Coronary artery (tissue), 2 donors: ENCODE measurements at regions not wholly inside any gene's neighbourhood (a gene's known extent, or its start where the extent isn't known, plus 50 kb on each side); places are given as distances from the start of the nearest gene placed in this dataset.

Experiments used
- DNase-seq: peaks from one replicate; pipeline ENCODE4 v3.0.0-alpha.2; 2017; ENCODE audit warnings: low spot score
- H3K27ac ChIP-seq, 2 donors: fragments of 200-600 bp; sonication (generic); one replicate each; pipeline ENCODE4 v1.5.1; 2016 to 2019
- H3K4me3 ChIP-seq: fragments of 200-600 bp; sonication (generic); 2 replicates; pipeline ENCODE4 v1.5.1; 2016; ENCODE audit warnings: mild to moderate bottlenecking, moderate library complexity
- TF ChIP-seq, protein P1 (sequence below): fragments of 200-600 bp; sonication (generic); IDR thresholded peaks from one replicate; pipeline ENCODE4 v1.5.1; 2019; ENCODE audit warnings: antibody characterized with exemption

DNA sequence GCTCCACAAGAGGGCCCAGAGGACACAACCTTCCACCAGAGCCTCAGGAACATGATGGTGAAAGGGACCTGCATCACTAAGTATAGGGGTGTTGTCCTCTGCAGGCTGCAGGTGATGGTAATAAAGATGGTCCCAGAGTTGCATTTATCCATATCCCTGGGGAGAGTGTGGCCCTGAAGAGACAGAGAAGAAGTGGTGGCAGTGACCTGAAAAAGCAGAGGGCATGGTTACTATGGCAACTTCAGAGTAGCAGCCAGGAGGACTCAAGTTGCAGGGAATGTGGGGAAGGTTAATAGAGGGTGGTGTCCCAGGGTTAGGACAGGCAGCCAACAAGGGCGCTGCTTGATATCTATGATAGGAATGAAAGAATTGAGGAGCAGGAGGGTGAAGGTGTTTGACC lies 57.1 kb downstream of the HLA-A start:
- TF ChIP-seq, protein P1, sequence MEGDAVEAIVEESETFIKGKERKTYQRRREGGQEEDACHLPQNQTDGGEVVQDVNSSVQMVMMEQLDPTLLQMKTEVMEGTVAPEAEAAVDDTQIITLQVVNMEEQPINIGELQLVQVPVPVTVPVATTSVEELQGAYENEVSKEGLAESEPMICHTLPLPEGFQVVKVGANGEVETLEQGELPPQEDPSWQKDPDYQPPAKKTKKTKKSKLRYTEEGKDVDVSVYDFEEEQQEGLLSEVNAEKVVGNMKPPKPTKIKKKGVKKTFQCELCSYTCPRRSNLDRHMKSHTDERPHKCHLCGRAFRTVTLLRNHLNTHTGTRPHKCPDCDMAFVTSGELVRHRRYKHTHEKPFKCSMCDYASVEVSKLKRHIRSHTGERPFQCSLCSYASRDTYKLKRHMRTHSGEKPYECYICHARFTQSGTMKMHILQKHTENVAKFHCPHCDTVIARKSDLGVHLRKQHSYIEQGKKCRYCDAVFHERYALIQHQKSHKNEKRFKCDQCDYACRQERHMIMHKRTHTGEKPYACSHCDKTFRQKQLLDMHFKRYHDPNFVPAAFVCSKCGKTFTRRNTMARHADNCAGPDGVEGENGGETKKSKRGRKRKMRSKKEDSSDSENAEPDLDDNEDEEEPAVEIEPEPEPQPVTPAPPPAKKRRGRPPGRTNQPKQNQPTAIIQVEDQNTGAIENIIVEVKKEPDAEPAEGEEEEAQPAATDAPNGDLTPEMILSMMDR, result no peak
- DNase-seq, result no peak
- Histone ChIP-seq H3K4me3 (no peak overlapping the region), H3K27ac (no peak overlapping the region)

DNA sequence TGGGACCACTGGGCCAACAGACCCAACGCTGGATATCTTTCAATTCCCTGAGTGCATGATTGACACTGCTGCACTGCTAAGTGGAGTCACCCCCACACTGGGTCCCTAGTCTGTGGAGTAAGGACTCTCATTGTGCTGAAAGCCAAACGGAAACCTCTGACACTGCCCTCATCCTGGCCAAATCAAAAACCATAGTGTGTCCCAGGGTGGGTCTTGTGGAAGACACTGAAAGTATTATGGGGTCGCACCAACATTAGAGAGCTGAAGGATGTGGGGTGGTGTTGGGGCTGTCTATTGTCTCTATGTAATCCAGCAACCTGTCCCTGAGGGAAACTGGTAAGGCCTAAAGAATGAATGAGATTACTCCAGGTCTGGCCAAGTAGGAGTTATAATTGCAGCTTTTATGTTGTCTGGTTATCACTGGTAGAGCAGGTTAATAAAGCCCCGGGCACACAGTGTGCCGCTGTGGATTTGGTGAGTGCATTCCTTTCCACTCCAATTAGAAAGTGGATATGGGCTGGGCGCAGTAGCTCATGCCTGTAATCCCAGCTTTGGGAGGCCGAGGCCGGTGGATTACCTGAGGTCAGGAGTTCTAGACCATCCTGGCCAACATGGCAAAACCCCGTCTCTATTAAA lies 57.9 kb downstream of the HLA-A start:
- Histone ChIP-seq H3K4me3 (no peak overlapping the region), H3K27ac (no peak overlapping the region)
- no peak for DNase-seq
- TF ChIP-seq, protein P1, result no peak

DNA sequence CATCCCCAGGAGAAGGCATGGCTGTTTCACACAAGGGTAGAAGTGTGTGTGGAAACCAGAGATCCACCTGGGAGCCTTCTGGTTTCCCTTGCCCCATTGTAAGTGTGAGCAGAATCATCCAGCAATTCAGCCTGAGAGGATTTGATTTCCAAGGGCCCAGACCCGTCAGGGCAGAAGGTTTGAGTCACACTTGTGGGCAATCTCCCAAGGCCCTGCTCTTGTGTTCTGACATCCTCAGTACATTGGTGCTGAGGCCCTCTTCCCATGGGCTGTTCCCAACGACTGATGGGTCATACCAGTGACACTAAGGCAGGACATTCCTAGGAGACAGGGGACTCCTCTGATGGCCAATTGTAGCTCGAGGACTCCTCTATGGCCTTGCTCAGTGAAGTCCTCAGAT lies 58.2 kb upstream of the POLR1H start:
- no peak for DNase-seq
- TF ChIP-seq, protein P1, result no peak
- no peak overlapping the region for H3K27ac ChIP-seq
- no peak overlapping the region for H3K4me3 ChIP-seq

DNA sequence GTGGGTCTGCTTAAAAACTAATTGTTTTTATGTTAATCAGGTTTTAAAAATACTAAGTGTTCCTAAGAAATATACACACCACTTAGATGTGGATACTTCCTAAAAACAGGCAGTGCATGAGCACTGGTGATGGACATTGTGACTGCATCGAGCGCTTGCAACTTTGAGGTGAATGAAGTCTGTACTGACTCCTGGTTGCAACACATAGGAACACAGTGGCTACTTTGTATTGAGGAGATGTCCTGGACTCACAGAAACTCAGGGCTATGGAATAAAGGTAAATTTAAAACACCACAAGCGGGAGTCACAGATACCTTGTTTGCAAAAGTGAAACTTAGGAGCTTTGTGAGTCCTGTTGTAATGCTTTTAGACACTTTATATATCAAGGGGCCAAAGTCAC lies 55.6 kb upstream of the POLR1H start:
- Histone ChIP-seq H3K4me3 (peak overlapping the region; percentile 76), H3K27ac (no peak overlapping the region)
- TF ChIP-seq, protein P1, result no peak
- DNase-seq, result no peak

DNA sequence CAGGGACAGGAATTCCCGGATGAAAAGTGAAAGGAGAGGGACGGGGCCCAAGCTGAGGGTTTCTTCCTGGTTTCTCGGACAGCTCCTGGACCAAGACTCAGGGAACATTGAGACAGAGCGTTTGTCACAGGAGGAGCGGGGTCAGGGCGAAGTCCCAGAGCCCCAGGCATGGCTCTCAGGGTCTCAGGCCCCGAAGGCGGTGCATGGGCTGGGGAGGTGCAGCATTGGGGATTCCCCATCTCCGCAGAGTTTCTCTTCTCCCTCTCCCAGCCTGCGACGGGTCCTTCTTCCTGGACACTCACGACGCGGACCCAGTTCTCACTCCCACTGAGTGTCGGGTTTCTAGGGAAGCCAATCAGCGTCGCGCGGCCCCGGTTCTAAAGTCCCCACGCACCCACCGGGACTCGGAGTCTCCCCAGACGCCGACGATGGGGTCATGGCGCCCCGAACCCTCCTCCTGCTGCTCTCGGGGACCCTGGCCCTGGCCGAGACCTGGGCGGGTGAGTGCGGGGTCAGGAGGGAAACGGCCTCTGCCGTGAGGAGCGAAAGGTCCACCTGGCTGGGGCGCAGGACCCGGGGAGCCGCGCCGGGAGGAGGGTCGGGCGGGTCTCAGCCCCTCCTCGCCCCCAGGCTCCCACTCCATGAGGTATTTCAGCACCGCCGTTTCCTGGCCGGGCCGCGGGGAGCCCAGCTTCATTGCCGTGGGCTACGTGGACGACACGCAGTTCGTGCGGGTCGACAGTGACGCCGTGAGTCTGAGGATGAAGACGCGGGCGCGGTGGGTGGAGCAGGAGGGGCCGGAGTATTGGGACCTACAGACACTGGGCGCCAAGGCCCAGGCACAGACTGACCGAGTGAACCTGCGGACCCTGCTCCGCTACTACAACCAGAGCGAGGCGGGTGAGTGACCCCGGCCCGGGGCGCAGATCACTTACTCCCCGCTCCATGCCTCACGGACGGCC lies 54.6 kb upstream of the POLR1H start:
- H3K4me3 ChIP-seq, result peak overlapping the region; percentile 76
- no peak for DNase-seq
- TF ChIP-seq, protein P1, result no peak
- peak overlapping the region; percentile 31 to 44 for H3K27ac ChIP-seq

DNA sequence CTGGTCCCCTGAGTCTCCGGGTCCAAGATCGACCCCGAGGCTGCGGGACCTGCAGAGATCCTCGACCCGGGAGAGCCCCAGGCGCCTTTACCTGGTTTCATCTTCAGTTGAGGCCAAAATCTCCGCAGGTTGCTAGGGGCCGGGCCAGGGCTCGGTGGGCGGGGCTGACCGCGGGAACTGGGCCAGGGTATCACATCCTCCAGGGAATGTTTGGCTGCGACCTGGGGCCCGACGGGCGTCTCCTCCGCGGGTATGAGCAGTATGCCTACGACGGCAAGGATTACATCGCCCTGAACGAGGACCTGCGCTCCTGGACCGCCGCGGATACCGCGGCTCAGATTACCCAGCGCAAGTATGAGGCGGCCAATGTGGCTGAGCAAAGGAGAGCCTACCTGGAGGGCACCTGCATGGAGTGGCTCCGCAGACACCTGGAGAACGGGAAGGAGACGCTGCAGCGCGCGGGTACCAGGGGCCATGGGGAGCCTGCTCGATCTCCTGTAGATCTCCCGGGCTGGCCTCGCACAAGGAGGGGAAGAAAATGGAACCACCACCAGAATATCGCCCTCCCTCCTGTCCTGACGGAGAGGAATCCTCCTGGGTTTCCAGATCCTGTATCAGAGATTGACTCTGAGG lies 53.8 kb upstream of the POLR1H start:
- H3K27ac ChIP-seq, result peak overlapping the region in 1 of 2 donors; percentile 44
- TF ChIP-seq, protein P1, result no peak
- no peak for DNase-seq
- peak overlapping the region; percentile 76 for H3K4me3 ChIP-seq
